Choroid plexus epithelial cell (primary cell): ENCODE measurements at regions not wholly inside any gene's neighbourhood (a gene's known extent, or its start where the extent isn't known, plus 50 kb on each side); places are given as distances from the start of the nearest gene placed in this dataset.
A peak's percentile ranks its signal among the peaks of the same experiment; 100 is the strongest.

ENCODE experiments used
- DNase-seq: peaks from one replicate; pipeline ENCODE4 v3.0.0-alpha.2; 2010; ENCODE audit warnings: low read depth
- H3K4me3 ChIP-seq: 2 replicates; pipeline ENCODE4 v1.5.1; 2011; ENCODE audit warnings: low read depth, mild to moderate bottlenecking, control low read depth, low read length, moderate library complexity
- CTCF ChIP-seq: conservative IDR thresholded peaks from 2 replicates; pipeline ENCODE4 v1.5.1; 2011; ENCODE audit warnings: low read depth, mild to moderate bottlenecking, control low read depth, inconsistent platforms, low read length, moderate library complexity

GRCh38 chr4:186954509-186954908 lies 230.9 kb upstream of the FAT1 start:
- DNase-seq = no peak
- no peak for TF ChIP-seq CTCF
- H3K4me3 ChIP-seq = no peak overlapping the region

GRCh38 chr4:186954956-186955355 lies 231.3 kb upstream of the FAT1 start:
- no peak overlapping the region for H3K4me3 ChIP-seq
- DNase-seq = no peak
- TF ChIP-seq CTCF = no peak

DNA sequence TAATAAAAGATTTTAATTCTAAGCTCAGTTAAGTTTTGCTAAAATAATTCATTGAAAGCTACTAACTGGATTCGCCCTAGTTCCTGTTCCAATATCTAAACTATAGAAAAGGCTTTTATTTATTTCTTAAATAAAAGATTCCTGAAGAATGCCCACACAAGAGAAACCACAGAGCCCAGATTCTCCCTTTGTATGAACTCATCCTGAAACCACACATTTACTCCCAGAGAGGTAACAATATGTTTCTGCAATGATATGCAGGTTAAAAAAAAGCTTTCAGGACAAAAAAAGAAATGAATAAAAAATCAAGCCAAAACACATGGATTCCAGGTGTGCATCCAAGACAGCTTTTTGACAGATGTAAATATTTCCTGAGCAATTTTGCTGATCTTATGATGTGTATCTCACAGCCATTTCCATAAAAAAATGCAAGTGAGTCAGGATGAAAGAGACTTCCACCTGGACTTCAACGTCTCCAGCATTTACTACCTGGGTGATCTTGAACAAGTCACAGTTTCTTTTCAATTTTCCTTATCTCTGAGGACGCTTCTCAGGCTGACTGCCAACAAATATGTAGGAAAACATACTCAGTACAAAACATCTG lies 234.4 kb upstream of the FAT1 start:
- no peak for TF ChIP-seq CTCF
- peak; percentile 15 for DNase-seq
- H3K4me3 ChIP-seq = no peak overlapping the region

DNA sequence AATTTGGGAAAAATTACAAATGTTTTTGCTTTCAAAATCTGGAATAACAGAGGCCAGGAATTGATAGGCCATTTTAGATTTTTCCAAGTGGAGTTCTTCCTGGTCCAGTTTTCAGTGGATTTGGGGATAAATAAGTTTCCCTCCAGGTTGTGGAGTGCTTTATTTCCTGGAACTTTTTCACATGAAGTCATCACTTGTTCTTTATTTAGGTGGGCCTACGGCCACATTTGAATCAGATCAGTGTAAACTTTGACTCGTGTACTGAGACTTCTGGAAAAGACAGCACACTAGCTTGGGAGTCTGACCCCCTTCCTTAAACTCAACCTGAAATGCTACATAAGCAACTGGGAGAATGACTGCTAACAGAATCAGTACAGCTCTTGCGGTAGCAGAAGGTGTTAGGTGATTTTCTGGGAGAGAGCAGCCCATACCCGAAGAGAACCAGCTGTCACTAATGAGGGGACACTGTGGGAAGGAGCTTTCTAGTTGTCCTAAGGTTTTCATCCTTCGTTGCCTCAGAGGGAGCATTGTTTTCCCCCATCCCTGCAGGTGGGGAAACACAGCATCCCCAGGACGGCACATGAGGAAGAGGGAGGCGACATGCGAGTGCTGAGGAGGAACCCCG lies 235.2 kb upstream of the FAT1 start:
- no peak overlapping the region for H3K4me3 ChIP-seq
- no peak for DNase-seq
- no peak for TF ChIP-seq CTCF

DNA sequence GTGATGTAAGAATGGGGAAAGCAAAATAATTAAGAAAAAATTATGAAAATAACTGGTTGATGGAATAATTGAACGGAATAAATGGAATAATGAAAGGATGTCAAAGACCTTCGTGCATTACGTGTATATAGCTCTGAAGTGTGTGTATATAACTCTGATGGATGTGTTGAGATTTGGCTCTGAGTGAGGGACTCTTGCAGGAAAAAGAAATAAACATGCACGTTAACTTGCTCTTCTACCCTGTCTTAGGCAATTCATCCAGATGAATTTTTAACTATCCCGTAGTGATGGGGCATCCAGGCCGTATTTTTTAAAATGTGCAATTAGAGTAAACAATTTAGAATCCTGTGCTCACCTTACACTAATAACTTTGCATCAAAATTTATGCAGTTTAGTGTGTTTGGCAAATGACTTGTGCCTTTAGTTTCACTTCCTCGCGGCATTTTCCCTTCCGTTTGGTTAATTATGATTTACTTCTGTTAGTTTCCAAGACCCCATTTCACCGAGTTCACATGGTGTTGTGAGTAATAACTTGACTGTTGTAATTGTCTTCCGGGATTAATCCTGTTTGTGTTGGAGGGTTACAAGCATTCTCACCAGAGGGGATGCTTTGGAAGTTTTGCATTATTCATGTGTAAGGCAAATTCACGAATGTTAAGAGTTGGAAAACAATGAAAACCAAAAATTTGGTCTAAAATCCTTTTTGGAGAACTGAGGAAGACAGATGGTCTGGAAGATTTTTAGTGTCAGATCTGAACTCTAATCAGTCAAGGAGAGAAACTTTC lies 256.5 kb upstream of the FAT1 start:
- DNase-seq = peak; percentile 42
- no peak for TF ChIP-seq CTCF
- H3K4me3 ChIP-seq = peak overlapping the region; percentile 42

DNA sequence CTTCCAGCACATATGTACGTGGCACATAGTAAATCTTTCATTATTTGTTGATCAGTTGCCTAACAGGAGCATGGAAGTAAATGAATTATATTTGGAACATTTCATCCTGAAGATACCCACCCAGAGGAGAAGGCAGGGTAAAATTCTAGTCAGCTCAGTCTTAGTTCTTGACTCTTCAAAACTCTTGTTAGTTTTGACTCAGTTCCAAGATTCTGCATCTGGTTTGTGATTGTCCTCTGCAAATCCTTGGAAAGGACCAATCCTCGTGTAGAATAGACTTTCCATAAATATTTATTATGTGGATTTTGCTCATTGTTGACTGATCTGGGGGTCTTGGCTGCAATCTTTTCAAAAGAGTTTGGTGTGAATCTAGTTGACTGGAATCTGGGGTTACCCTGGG lies 257.5 kb upstream of the FAT1 start:
- no peak overlapping the region for H3K4me3 ChIP-seq
- peak; percentile 61 for DNase-seq
- TF ChIP-seq CTCF = no peak
